ENCODE measurements at regions not wholly inside any gene's neighbourhood (a gene's known extent, or its start where the extent isn't known, plus 50 kb on each side); places are given as distances from the start of the nearest gene placed in this dataset.
"Not testable (repeated sequence)": the region's sequence is repeated elsewhere in the genome, so short reads cannot be mapped to it uniquely, and the experiment has no call there.

- no peak for TF ChIP-seq CTCF (IDR thresholded peaks at IDR 0.05; ENCODE audit: insufficient read depth, missing control alignments)
- DNase-seq (ENCODE audit: insufficient read length, low spot score) (no peak), FAIRE-seq (no peak)
These were observed 546.0 kb upstream of the RGMB start for GRCh38 chr5:98227489-98227888.

DNA sequence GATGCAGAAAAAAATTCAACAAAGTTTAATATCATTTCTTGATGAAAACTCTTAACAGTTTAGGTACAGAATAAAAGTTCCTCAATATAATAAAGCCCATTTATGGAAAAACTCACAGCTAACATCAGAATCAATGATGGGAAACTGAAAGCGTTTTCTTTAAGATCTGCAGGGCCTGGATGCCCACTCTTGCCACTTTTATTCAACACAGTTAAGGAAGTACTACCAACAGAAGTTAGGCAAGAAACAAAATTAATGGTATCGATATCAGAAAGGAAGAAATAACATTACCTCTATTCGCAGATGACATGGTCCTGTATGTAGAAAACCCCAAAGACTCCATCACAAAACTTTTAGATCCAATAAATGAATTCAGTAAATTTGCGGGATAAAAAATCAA is 542.4 kb upstream of the RGMB start:
- FAIRE-seq (no peak), DNase-seq (ENCODE audit: insufficient read length, low spot score) (no peak)
- TF ChIP-seq CTCF (IDR thresholded peaks at IDR 0.05; ENCODE audit: insufficient read depth, missing control alignments), result no peak

DNA sequence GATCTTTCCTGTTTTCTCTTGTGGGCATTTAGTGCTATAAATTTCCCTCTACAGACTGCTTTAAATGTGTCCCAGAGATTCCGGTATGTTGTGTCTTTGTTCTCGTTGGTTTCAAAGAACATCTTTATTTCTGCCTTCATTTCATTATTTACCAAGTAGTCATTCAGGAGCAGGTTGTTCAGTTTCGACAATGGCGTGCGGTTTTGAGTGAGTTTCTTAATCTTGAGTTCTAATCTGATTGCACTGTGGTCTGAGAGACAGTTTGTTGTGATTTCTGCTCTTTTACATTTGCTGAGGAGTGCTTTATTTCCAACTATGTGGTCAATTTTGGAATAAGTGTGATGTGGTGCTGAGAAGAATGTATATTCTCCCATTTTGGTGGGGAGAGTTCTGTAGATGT is 535.7 kb upstream of the RGMB start:
- not testable (repeated sequence) for FAIRE-seq; DNase-seq (ENCODE audit: insufficient read length, low spot score)

DNA sequence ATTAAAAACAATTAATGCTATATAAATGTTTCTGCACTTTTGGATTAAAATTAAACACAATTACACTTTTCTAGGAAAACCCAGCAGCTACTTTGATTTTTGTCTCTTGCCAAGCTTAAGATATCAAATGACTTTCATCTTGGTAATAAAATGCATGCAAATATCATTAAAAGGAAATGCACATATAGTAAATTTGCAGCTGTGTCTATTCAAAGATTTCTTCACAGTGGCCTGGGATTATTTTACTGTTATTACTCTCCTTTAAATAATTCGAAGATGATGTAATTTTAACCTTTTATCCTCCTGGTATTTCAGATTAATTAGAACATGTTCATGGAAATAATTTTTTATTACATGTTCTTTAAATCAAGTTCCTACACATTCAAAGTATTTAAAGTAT is 529.5 kb upstream of the RGMB start:
- TF ChIP-seq CTCF (IDR thresholded peaks at IDR 0.05; ENCODE audit: insufficient read depth, missing control alignments), result no peak
- DNase-seq (ENCODE audit: insufficient read length, low spot score) (no peak), FAIRE-seq (no peak)

- no peak for TF ChIP-seq CTCF (IDR thresholded peaks at IDR 0.05; ENCODE audit: insufficient read depth, missing control alignments)
- DNase-seq (ENCODE audit: insufficient read length, low spot score), result no peak
- no peak for FAIRE-seq
These were observed 524.5 kb upstream of the RGMB start for GRCh38 chr5:98248949-98249348.

GRCh38 chr5:98258939-98259338 is 514.5 kb upstream of the RGMB start:
- TF ChIP-seq CTCF (IDR thresholded peaks at IDR 0.05; ENCODE audit: insufficient read depth, missing control alignments), result no peak
- no peak for DNase-seq (ENCODE audit: insufficient read length, low spot score)
- FAIRE-seq, result no peak

- FAIRE-seq (no peak), DNase-seq (ENCODE audit: insufficient read length, low spot score) (no peak)
- no peak for TF ChIP-seq CTCF (IDR thresholded peaks at IDR 0.05; ENCODE audit: insufficient read depth, missing control alignments)
These were observed 513.9 kb upstream of the RGMB start for GRCh38 chr5:98259595-98259994.

- DNase-seq (ENCODE audit: insufficient read length, low spot score) (no peak), FAIRE-seq (peak; percentile 63)
- no peak for TF ChIP-seq CTCF (IDR thresholded peaks at IDR 0.05; ENCODE audit: insufficient read depth, missing control alignments)
These were observed 510.4 kb upstream of the RGMB start for GRCh38 chr5:98263084-98263483.
